Stimulated activated CD8-positive, alpha-beta memory T cell treated with anti-CD3 and anti-CD28 coated beads, Interleukin-15, amount 100 ng/mL, for 1 hour (primary cell): ENCODE measurements at regions not wholly inside any gene's neighbourhood (a gene's known extent, or its start where the extent isn't known, plus 50 kb on each side); places are given as distances from the start of the nearest gene placed in this dataset.

Source experiments
- DNase-seq: peaks from one replicate; pipeline ENCODE4 v3.0.0-alpha.2; 2020; ENCODE audit warnings: low read depth

DNA sequence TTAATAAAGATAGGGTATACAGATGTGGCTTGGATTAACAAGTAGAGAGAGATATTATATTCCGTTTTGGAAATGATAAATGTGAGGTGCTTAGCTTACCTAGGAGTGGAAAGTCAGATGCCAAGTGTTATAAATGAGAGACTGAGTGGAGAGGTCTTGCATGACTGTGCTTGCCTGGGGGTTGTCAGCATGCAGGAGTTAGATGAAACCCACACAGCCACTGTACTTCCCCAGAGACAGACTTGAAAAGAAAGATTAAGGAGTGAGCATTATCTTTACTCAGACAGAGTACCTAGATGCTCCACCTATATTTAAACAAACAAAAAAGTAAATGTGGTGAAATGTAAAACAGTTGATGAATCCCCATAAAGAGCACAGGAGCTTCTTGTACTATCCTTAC, 482.7 kb downstream of the RIT2 start:
- DNase-seq = no peak

DNA sequence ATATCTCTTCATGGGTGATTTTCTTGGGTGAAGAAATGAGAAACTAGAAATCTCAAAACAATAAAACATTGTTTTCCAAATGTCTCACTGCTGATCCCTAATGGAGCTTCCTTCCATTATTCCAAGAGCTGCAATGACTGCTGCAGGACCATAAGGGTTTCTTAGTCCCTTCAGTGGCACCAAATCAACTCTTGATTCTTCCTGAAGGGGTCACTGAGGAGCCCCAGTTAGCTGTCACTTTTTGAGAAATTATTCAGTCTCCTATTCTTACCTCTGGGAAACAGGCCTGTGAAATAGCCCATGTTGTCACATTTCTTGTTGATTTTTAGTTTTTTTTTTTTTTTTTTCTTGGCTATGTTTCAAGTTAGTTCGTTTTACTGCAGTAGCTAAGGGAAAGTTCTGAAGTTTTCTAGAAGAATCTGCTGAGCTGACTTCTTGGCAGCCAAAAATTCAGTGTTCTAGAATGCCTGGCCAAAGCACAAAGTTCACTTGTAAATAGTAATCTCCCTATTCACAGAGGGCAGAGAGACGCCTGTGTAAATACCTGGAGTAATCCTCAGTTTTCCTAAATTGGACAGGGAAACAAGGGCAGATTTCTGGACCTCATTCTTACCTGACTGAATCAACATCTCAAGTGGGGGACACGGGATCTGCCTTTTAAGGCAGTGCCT, 480.0 kb downstream of the RIT2 start:
- no peak for DNase-seq

DNA sequence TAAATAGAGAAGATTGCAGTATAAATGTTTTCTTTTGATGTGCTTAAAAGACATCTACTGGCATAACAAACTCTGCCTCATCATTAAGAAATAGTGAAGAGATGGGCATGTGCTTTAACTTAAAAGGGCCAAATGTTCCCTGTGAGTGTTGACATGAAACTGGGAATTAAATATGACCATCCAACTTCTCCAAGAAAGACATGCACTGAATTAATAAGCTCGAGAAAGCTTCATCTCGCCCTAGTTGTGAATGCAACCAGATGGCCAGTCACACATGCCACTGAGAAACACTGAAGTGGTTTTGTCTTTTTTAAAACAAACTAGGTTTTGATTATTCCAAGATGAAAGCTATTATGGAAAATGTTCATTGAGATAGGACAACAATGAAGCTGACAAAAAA, 479.2 kb downstream of the RIT2 start:
- DNase-seq = no peak

DNA sequence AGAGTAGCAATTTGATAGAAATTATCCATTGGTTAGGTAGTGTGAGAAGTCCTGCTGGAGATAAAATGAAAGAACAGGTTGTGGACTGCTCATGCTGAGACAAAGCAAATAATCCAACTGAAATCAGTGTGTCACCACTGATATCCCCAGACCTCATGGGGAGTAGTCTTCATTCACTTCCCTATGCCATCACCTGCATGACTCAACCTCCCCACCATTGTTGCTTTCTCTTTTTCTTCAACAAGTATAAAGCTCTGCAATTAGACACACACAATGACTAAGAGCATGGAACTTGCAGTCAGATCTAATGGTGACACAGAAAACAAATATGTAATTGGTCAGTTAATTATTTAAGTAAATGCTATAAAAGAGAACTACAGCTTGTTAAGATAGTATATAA, 475.3 kb downstream of the RIT2 start:
- no peak for DNase-seq

DNA sequence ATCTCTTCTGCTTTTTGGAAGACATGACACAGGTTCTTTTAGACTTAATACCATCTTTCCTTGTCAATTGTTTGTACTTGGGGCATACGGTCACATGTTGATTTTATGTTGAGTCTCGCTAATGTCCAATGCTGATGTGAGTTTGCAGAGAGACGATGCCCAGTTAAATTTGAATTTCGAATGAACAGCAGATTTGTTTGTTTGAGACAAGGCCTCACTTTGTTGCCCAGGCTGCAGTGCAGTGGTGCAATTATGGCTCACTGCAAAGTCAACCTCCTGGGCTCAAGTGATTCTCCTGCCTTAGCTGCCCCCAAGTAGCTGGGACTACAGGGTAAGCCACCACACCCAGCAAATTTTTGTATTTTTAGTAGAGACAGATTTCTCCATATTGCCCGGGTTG, 473.5 kb downstream of the RIT2 start:
- DNase-seq = no peak

DNA sequence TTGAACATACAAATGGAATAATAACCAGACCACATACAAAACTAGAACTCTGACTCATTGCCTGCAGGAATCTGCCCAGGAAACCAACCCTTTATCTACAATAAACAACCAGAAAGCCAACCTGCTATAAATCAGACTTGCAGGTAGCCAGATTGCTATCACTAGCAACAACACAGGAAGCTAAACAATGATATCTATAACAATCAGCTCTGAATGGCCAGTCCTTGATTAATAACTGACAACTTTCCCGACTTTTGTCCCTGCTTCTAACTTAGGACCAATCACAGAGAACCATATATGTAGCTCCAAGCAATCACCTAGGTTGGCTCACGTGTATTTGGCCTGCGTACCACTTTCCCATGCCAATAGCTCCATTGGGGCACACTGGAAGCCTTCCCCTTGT, 470.8 kb downstream of the RIT2 start:
- DNase-seq = no peak

DNA sequence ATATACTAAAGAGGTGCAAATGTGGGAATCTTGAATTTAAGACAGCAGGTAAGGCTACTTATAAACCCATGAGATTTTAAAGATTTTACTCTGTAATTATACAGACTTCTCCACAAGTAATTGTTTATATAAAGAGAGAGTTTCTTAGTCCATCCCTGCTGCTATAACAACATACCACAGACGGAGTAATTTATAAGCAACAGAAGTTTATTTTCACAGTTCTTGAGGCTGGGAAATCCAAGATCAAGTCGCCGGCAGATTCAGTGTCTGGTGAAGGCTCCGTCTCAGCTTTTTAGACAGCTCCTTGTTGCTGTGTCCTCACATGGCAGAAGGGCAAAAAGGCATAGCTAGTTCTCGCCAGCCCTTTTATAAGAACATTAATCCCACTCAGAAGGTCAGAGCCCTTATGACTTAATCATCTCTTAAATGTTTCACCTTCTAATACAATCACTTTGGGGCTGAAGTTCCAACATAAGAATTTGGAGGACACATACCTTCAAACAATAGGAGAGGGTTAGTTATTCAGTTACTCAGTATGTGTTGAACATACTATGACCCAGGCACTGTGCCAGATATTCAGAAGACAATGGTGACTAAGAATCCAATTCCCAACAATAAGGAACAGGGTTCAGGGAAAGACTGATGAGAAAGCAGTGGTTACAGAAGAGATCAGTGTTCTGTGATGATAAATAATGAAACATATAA, 466.0 kb downstream of the RIT2 start:
- DNase-seq = no peak

DNA sequence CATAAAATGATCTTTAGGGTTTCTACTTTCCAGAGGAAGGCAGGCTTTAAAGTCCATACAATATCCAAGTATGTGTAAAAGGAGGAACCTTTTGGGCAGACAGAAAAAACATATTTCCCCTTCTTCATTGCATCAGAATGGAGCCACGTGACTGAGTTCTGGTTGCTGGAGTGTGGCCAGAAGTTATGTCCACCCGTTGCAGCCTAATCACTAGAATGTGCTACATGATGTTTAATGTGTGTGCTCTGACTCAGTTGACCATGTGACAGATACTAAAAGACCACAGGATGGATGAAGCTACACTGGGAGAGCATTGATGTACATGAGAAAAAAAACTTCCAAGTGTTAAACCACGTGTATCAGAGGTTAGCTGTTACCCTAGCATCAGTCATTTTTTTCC, 460.9 kb downstream of the RIT2 start:
- DNase-seq = no peak

DNA sequence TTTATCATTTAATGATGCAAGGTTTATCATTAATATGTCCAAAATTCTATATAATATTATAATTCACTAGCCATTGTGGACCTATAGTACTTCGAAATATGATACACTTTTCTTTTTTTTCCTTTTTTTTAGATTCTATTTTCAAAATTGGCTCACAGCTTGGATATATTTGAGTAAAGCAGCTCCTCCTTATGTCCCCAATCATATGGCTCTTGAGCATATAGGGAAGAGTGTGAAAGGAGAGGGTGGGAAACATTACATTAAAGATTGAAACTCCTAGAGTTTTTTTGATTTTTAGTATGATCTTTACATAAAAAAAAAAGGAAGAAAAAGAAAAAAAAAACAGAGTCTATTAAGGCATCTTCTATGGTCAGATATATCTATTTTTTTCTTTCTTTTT, 457.9 kb downstream of the RIT2 start:
- no peak for DNase-seq

DNA sequence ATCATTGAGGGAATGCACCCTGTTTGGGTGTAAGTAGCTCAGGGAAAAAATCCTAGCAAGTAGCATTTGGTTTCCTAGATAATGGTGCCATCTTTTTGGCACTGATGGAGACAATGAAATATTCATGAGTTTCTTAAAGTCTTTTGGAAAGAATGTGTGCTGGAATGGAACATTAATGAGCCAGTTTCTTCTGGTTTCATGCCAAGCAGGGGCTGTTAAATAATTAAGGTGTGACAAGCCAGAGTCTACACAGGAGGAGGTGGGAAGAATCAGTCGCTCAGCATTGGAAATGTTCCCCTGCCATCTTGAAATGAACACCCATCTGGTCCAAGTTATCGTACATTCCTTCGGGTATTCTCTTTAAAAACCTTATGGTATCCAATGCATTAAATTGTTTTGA, 457.3 kb downstream of the RIT2 start:
- DNase-seq = no peak

DNA sequence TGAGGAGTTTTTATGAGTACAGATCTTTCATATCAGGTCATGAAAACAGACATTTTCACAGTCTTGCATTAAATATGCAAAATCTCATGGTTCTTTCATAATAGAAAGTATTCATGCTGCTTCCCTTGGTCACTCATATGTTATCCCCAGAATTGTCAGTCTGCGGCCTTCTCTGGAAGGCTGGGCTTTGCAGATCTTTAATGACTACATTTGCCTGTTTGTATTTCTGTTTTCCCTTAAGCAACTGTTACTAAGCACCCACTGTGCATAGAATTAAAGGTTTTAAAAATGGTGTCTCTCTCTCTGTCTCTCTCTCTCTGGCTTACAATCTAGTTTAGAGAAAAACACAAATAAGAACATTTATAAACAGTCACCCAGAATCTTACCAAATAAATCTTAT, 456.3 kb downstream of the RIT2 start:
- no peak for DNase-seq

DNA sequence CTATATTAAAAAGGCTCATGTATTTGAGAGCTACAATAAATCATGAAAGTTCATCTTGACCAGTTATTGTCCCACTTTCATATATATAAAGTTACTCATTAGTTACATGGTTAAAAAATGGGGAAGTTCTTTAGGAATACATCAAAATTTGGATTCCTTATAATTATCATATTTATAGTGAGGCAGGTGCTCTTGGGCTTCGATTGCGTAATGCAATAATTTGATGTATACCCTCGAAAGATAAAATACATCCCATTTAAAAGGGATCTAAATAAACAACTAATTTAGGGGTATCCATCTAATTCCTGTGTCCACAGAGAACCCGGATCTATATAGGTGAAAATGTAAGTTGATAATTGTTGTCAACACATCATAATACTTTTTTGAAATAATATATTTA, 444.6 kb downstream of the RIT2 start:
- DNase-seq = no peak

DNA sequence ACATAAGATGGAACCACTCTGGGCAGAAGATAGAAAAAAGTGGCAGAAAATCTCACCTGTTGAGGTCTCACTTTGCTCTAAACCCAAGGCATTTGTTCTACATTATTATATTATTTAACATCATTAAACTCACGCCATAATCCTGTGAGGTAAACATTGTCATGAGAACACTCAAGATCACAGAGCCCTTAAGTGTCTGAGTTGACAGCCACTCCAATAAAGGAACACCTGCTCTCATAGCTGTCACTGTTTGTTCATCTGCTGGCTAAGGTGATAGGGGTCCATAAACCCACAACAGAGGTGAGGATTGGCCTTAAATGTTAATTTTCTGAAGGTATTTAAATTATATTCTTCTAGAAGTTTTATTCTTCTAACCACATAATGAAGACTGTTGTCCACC, 439.7 kb downstream of the RIT2 start:
- DNase-seq = no peak

DNA sequence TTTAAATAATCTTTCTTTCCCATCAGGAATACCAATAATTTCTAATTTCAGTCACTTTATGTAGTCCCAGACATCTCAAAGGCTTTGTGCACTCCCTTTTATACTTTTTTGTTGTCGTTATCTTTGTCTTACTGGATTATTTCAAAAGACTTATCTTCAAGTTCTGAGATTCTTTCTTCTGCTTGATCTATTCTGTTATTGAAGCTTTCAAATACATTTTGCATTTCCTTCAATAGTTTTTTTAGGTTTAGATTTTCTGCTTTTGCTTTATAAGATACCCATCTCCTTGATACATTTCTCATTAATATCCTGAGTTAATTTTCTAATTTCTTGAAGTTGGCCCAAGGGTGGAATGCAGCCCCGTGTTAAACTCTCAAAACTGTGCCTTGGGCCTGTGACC, 432.4 kb downstream of the RIT2 start:
- DNase-seq = no peak

DNA sequence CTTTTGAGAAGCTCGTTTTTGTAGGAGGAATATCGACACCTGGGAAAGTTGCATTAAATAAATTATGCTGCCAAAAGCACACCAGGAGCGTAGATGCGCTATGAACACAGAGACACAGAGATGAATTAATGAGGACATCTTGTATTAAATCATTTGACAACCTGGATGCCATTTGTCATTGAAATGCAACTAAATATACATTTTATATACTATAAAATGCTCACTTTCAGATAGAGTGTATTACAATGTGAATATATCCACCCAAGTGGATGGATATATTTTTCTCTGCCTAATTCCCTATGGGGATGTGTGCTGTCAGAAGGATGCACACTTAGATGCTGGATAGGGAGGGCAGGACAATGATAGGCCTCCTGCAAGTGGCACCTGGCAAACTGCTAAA, 426.2 kb downstream of the RIT2 start:
- no peak for DNase-seq
